Type B pancreatic cell (in vitro differentiated cells): ENCODE measurements at regions not wholly inside any gene's neighbourhood (a gene's known extent, or its start where the extent isn't known, plus 50 kb on each side); places are given as distances from the start of the nearest gene placed in this dataset.
A peak's percentile ranks its signal among the peaks of the same experiment; 100 is the strongest.

Experiments
- DNase-seq: peaks from one replicate; pipeline ENCODE4 v3.0.0; 2021; ENCODE audit warnings: mixed read lengths; ENCODE audit not compliant: unreplicated experiment; ENCODE audit errors: extremely low spot score
- H3K27ac Mint-ChIP-seq: 2 replicates; pipeline ENCODE4 v1.8.0; 2021; ENCODE audit warnings: mild to moderate bottlenecking, mixed read lengths
- H3K27me3 Mint-ChIP-seq: 2 replicates; pipeline ENCODE4 v1.8.0; 2021; ENCODE audit warnings: mixed read lengths
- H3K36me3 Mint-ChIP-seq: 2 replicates; pipeline ENCODE4 v1.8.0; 2021; ENCODE audit warnings: mixed read lengths
- H3K4me1 Mint-ChIP-seq: one replicate; pipeline ENCODE4 v1.8.0; 2021; ENCODE audit warnings: mixed read lengths; ENCODE audit not compliant: unreplicated experiment
- H3K4me3 Mint-ChIP-seq: 2 replicates; pipeline ENCODE4 v1.8.0; 2021; ENCODE audit warnings: mild to moderate bottlenecking, mixed read lengths
- H3K9me3 Mint-ChIP-seq: 2 replicates; pipeline ENCODE4 v1.8.0; 2021; ENCODE audit warnings: mixed read lengths
- CTCF ChIP-seq: fragments of 200-600 bp; sonication (generic); conservative IDR thresholded peaks from 2 replicates; pipeline ENCODE4 v1.5.0; 2021; ENCODE audit warnings: antibody characterized with exemption, mild to moderate bottlenecking

- H3K4me1 Mint-ChIP-seq: peaks cover 39% of the 10 kb centered on the region
- TF ChIP-seq CTCF: no peak
- H3K27me3 Mint-ChIP-seq: no peaks in the 10 kb centered on the region
- no peaks in the 10 kb centered on the region for H3K36me3 Mint-ChIP-seq
- DNase-seq: no peak
- H3K27ac Mint-ChIP-seq: no peak overlapping the region
- no peaks in the 10 kb centered on the region for H3K9me3 Mint-ChIP-seq
- H3K4me3 Mint-ChIP-seq: no peak overlapping the region
Observed at GRCh38 chr9:110025551-110026170, 182.3 kb downstream of the C9orf152 start.

- Mint-ChIP-seq H3K27me3 (no peaks in the 10 kb centered on the region), H3K4me1 (peaks cover 43% of the 10 kb centered on the region), H3K9me3 (no peaks in the 10 kb centered on the region), H3K27ac (no peak overlapping the region), H3K36me3 (no peaks in the 10 kb centered on the region), H3K4me3 (no peak overlapping the region)
- DNase-seq: no peak
- no peak for TF ChIP-seq CTCF
Observed at GRCh38 chr9:110027671-110028081, 180.3 kb downstream of the C9orf152 start.

GRCh38 chr9:110028271-110028670 is 179.7 kb downstream of the C9orf152 start:
- no peak overlapping the region for H3K4me3 Mint-ChIP-seq

GRCh38 chr9:110028676-110029075 is 179.3 kb downstream of the C9orf152 start:
- H3K36me3 Mint-ChIP-seq: no peaks in the 10 kb centered on the region
- H3K27me3 Mint-ChIP-seq: no peaks in the 10 kb centered on the region
- no peak for DNase-seq
- no peak overlapping the region for H3K27ac Mint-ChIP-seq
- H3K9me3 Mint-ChIP-seq: no peaks in the 10 kb centered on the region
- TF ChIP-seq CTCF: no peak
- no peak overlapping the region for H3K4me3 Mint-ChIP-seq
- H3K4me1 Mint-ChIP-seq: peaks cover 43% of the 10 kb centered on the region

More at GRCh38 chr9:110028271-110028670, 179.7 kb downstream of the C9orf152 start:
- H3K27ac Mint-ChIP-seq: no peak overlapping the region
- no peaks in the 10 kb centered on the region for H3K27me3 Mint-ChIP-seq
- no peak for TF ChIP-seq CTCF
- H3K9me3 Mint-ChIP-seq: no peaks in the 10 kb centered on the region
- no peaks in the 10 kb centered on the region for H3K36me3 Mint-ChIP-seq
- no peak for DNase-seq
- peaks cover 43% of the 10 kb centered on the region for H3K4me1 Mint-ChIP-seq

GRCh38 chr9:110029429-110029955 is 178.5 kb downstream of the C9orf152 start:
- H3K36me3 Mint-ChIP-seq: no peaks in the 10 kb centered on the region
- H3K27me3 Mint-ChIP-seq: no peaks in the 10 kb centered on the region
- no peak for TF ChIP-seq CTCF
- H3K27ac Mint-ChIP-seq: peak overlapping the region; percentile 48
- no peaks in the 10 kb centered on the region for H3K9me3 Mint-ChIP-seq
- peaks cover 43% of the 10 kb centered on the region for H3K4me1 Mint-ChIP-seq
- peak overlapping the region; percentile 18 for H3K4me3 Mint-ChIP-seq
- no peak for DNase-seq
